ENCODE measurements at regions not wholly inside any gene's neighbourhood (a gene's known extent, or its start where the extent isn't known, plus 50 kb on each side); places are given as distances from the start of the nearest gene placed in this dataset.
A peak's percentile ranks its signal among the peaks of the same experiment; 100 is the strongest.

- Mint-ChIP-seq H3K4me1 (ENCODE audit: low read depth) (peaks cover 13% of the 10 kb centered on the region), H3K36me3 (ENCODE audit: low read depth) (no peaks in the 10 kb centered on the region), H3K27ac (no peak overlapping the region), H3K9me3 (peaks cover 4% of the 10 kb centered on the region), H3K4me3 (no peak overlapping the region), H3K27me3 (ENCODE audit: low read depth) (peaks cover 21% of the 10 kb centered on the region)
- intact Hi-C loops (cut with micrococcal nuclease): no loop called here
- peak; percentile 18 for DNase-seq
- CTCF ChIA-PET: no interaction called here
These were observed 249.8 kb downstream of the ANAPC1 start for GRCh38 chr2:111634050-111634794.

- DNase-seq: no peak
- Mint-ChIP-seq H3K4me1 (ENCODE audit: low read depth) (peaks cover 13% of the 10 kb centered on the region), H3K36me3 (ENCODE audit: low read depth) (no peaks in the 10 kb centered on the region), H3K9me3 (peaks cover 4% of the 10 kb centered on the region), H3K4me3 (no peak overlapping the region), H3K27me3 (ENCODE audit: low read depth) (peaks cover 21% of the 10 kb centered on the region), H3K27ac (no peak overlapping the region)
- CTCF ChIA-PET: no interaction called here
- intact Hi-C loops (cut with micrococcal nuclease): no loop called here
These were observed 248.9 kb downstream of the ANAPC1 start for GRCh38 chr2:111634995-111635538.

- intact Hi-C loops (cut with micrococcal nuclease): no loop called here
- H3K9me3 Mint-ChIP-seq: no peaks in the 10 kb centered on the region
- peaks cover 23% of the 10 kb centered on the region for H3K27me3 Mint-ChIP-seq (ENCODE audit: low read depth)
- peaks cover 13% of the 10 kb centered on the region for H3K4me1 Mint-ChIP-seq (ENCODE audit: low read depth)
- H3K4me3 Mint-ChIP-seq: no peak overlapping the region
- H3K27ac Mint-ChIP-seq: no peak overlapping the region
- CTCF ChIA-PET: no interaction called here
- no peak for DNase-seq
- H3K36me3 Mint-ChIP-seq (ENCODE audit: low read depth): no peaks in the 10 kb centered on the region
These were observed 247.1 kb downstream of the ANAPC1 start for GRCh38 chr2:111636905-111637304.

- no peak for DNase-seq
- Mint-ChIP-seq H3K4me3 (no peak overlapping the region), H3K36me3 (ENCODE audit: low read depth) (no peaks in the 10 kb centered on the region), H3K27me3 (ENCODE audit: low read depth) (peaks cover 23% of the 10 kb centered on the region), H3K4me1 (ENCODE audit: low read depth) (peaks cover 2% of the 10 kb centered on the region), H3K9me3 (no peaks in the 10 kb centered on the region), H3K27ac (no peak overlapping the region)
- intact Hi-C loops (cut with micrococcal nuclease): no loop called here
- CTCF ChIA-PET: no interaction called here
These were observed 245.6 kb downstream of the ANAPC1 start for GRCh38 chr2:111638274-111638877.

GRCh38 chr2:111640480-111640879 is 243.5 kb downstream of the ANAPC1 start:
- CTCF ChIA-PET: no interaction called here
- Mint-ChIP-seq H3K9me3 (no peaks in the 10 kb centered on the region), H3K4me3 (no peak overlapping the region), H3K27ac (no peak overlapping the region), H3K4me1 (ENCODE audit: low read depth) (no peaks in the 10 kb centered on the region), H3K36me3 (ENCODE audit: low read depth) (no peaks in the 10 kb centered on the region), H3K27me3 (ENCODE audit: low read depth) (peaks cover 22% of the 10 kb centered on the region)
- no peak for DNase-seq
- intact Hi-C loops (cut with micrococcal nuclease): no loop called here

GRCh38 chr2:111642586-111643327 is 241.2 kb downstream of the ANAPC1 start:
- H3K27me3 Mint-ChIP-seq (ENCODE audit: low read depth): peaks cover 13% of the 10 kb centered on the region
- CTCF ChIA-PET: interaction anchor here (0.6 kb wide), 1 partner anchor 513 kb away, joined by 3 read pairs; no protein-coding TSS in a partner anchor
- intact Hi-C loops (cut with micrococcal nuclease): no loop called here
- H3K4me1 Mint-ChIP-seq (ENCODE audit: low read depth): no peaks in the 10 kb centered on the region
- H3K9me3 Mint-ChIP-seq: peaks cover 12% of the 10 kb centered on the region
- no peaks in the 10 kb centered on the region for H3K36me3 Mint-ChIP-seq (ENCODE audit: low read depth)
- no peak overlapping the region for H3K27ac Mint-ChIP-seq
- no peak for DNase-seq
- no peak overlapping the region for H3K4me3 Mint-ChIP-seq

- CTCF ChIA-PET: no interaction called here
- Mint-ChIP-seq H3K27me3 (ENCODE audit: low read depth) (peaks cover 7% of the 10 kb centered on the region), H3K9me3 (peaks cover 12% of the 10 kb centered on the region), H3K27ac (no peak overlapping the region), H3K36me3 (ENCODE audit: low read depth) (no peaks in the 10 kb centered on the region), H3K4me3 (no peak overlapping the region), H3K4me1 (ENCODE audit: low read depth) (no peaks in the 10 kb centered on the region)
- intact Hi-C loops (cut with micrococcal nuclease): no loop called here
- no peak for DNase-seq
These were observed 240.2 kb downstream of the ANAPC1 start for GRCh38 chr2:111643759-111644158.

GRCh38 chr2:111647359-111647758 is 236.6 kb downstream of the ANAPC1 start:
- DNase-seq: no peak
- CTCF ChIA-PET: interaction anchor here (0.8 kb wide), 1 partner anchor 16 kb away, joined by 3 read pairs; no protein-coding TSS in a partner anchor
- no peak overlapping the region for H3K4me3 Mint-ChIP-seq
- no peak overlapping the region for H3K27ac Mint-ChIP-seq
- H3K9me3 Mint-ChIP-seq: peaks cover 12% of the 10 kb centered on the region
- H3K27me3 Mint-ChIP-seq (ENCODE audit: low read depth): peaks cover 9% of the 10 kb centered on the region
- H3K4me1 Mint-ChIP-seq (ENCODE audit: low read depth): peaks cover 3% of the 10 kb centered on the region
- intact Hi-C loops (cut with micrococcal nuclease): no loop called here
- no peaks in the 10 kb centered on the region for H3K36me3 Mint-ChIP-seq (ENCODE audit: low read depth)

- H3K4me1 Mint-ChIP-seq (ENCODE audit: low read depth): peaks cover 3% of the 10 kb centered on the region
- no peaks in the 10 kb centered on the region for H3K36me3 Mint-ChIP-seq (ENCODE audit: low read depth)
- no peak overlapping the region for H3K27ac Mint-ChIP-seq
- peaks cover 6% of the 10 kb centered on the region for H3K9me3 Mint-ChIP-seq
- CTCF ChIA-PET: no interaction called here
- intact Hi-C loops (cut with micrococcal nuclease): no loop called here
- no peak overlapping the region for H3K4me3 Mint-ChIP-seq
- DNase-seq: no peak
- peaks cover 10% of the 10 kb centered on the region for H3K27me3 Mint-ChIP-seq (ENCODE audit: low read depth)
These were observed 232.0 kb downstream of the ANAPC1 start for GRCh38 chr2:111652038-111652437.

- intact Hi-C loops (cut with micrococcal nuclease): no loop called here
- no peak for DNase-seq
- H3K4me1 Mint-ChIP-seq (ENCODE audit: low read depth): peaks cover 3% of the 10 kb centered on the region
- CTCF ChIA-PET: no interaction called here
- peaks cover 10% of the 10 kb centered on the region for H3K27me3 Mint-ChIP-seq (ENCODE audit: low read depth)
- no peak overlapping the region for H3K27ac Mint-ChIP-seq
- no peaks in the 10 kb centered on the region for H3K36me3 Mint-ChIP-seq (ENCODE audit: low read depth)
- no peak overlapping the region for H3K4me3 Mint-ChIP-seq
- H3K9me3 Mint-ChIP-seq: peaks cover under 1% of the 10 kb centered on the region
These were observed 231.3 kb downstream of the ANAPC1 start for GRCh38 chr2:111652681-111653080.

- no peaks in the 10 kb centered on the region for H3K9me3 Mint-ChIP-seq
- no peak for DNase-seq
- CTCF ChIA-PET: no interaction called here
These were observed 230.8 kb downstream of the ANAPC1 start for GRCh38 chr2:111653103-111653624.

GRCh38 chr2:111653913-111654312 is 230.1 kb downstream of the ANAPC1 start:
- peaks cover 10% of the 10 kb centered on the region for H3K27me3 Mint-ChIP-seq (ENCODE audit: low read depth)
- no peaks in the 10 kb centered on the region for H3K9me3 Mint-ChIP-seq
- H3K4me1 Mint-ChIP-seq (ENCODE audit: low read depth): peaks cover 3% of the 10 kb centered on the region
- H3K27ac Mint-ChIP-seq: no peak overlapping the region
- intact Hi-C loops (cut with micrococcal nuclease): no loop called here
- CTCF ChIA-PET: no interaction called here
- DNase-seq: no peak
- H3K36me3 Mint-ChIP-seq (ENCODE audit: low read depth): no peaks in the 10 kb centered on the region
- no peak overlapping the region for H3K4me3 Mint-ChIP-seq

More at GRCh38 chr2:111653103-111653624, 230.8 kb downstream of the ANAPC1 start:
- intact Hi-C loops (cut with micrococcal nuclease): no loop called here
- Mint-ChIP-seq H3K27ac (no peak overlapping the region), H3K36me3 (ENCODE audit: low read depth) (no peaks in the 10 kb centered on the region), H3K4me3 (no peak overlapping the region), H3K4me1 (ENCODE audit: low read depth) (peaks cover 3% of the 10 kb centered on the region), H3K27me3 (ENCODE audit: low read depth) (peaks cover 10% of the 10 kb centered on the region)
